GM12878 (cell line): ENCODE measurements at regions not wholly inside any gene's neighbourhood (a gene's known extent, or its start where the extent isn't known, plus 50 kb on each side); places are given as distances from the start of the nearest gene placed in this dataset.

Experiments
- ATAC-seq: fragments of 200-7000 bp; cut with Tn5 transposase; 3 replicates; pipeline ENCODE4 v1.9.1; 2020; ENCODE audit warnings: mild to moderate bottlenecking, moderate library complexity
- BruUV-seq: library from RNA; stranded (reverse); fragments of 400-500 nt; replicated peaks from 2 replicates; lab custom pipeline; 2021; lab: Mats Ljungman, UMichigan
- CTCF ChIA-PET: fragments of 300-600 bp; sonication (Branson Sonifier 250); formaldehyde crosslinking; extraction: SDS; loops from one replicate; lab custom pipeline; 2021; ENCODE audit warnings: inconsistent platforms; lab: Yijun Ruan, JAX
- POLR2A ChIA-PET: fragments of 350-600 bp; formaldehyde crosslinking; extraction: SDS; loops from one replicate; lab custom pipeline; 2021; ENCODE audit warnings: inconsistent platforms; lab: Charles Lee
- RAD21 ChIA-PET: fragments of 300-600 bp; sonication (Branson Sonifier 250); formaldehyde crosslinking; loops from one replicate; lab custom pipeline; 2023; ENCODE audit warnings: antibody characterized with exemption; ENCODE audit not compliant: unreplicated experiment; lab: Charles Lee
- SMC1A ChIA-PET: fragments of 300-600 bp; sonication (Branson Sonifier 250); formaldehyde crosslinking; loops from one replicate; lab custom pipeline; 2023; ENCODE audit not compliant: unreplicated experiment, uncharacterized antibody; lab: Charles Lee
- DNase-seq: peaks from one replicate; pipeline ENCODE4 v3.0.0-alpha.2; 2011; ENCODE audit warnings: low read depth, low spot score
- FAIRE-seq: peaks from 3 replicates; lab custom pipeline; 2011; peaks lifted over from hg19 to GRCh38; lab: Jason Lieb, UNC
- H2AFZ ChIP-seq: 2 replicates; pipeline ENCODE4 v1.6.0; 2011; ENCODE audit warnings: low read depth, low read length, control low read depth; ENCODE audit not compliant: control insufficient read depth
- H3K27ac ChIP-seq: 2 replicates; pipeline ENCODE4 v1.5.1; 2011; ENCODE audit warnings: control low read depth; ENCODE audit not compliant: control insufficient read depth, insufficient read depth
- H3K27me3 ChIP-seq, 2 experiments: replicated peaks in 1 of 2; 2 replicates each; pipeline versions ENCODE4 v1.6.0 to v1.6.1; 2011; ENCODE audit warnings: low read length in 1 of 2; ENCODE audit not compliant: control insufficient read depth in 2 of 2, insufficient read depth in 2 of 2
- H3K36me3 ChIP-seq, 2 experiments: 2 replicates each; pipeline ENCODE4 v1.5.1; 2011; ENCODE audit warnings: low read length in 1 of 2; ENCODE audit not compliant: control insufficient read depth in 2 of 2, insufficient read depth in 2 of 2
- H3K4me1 ChIP-seq: 2 replicates; pipeline ENCODE4 v1.6.1; 2011; ENCODE audit warnings: mild to moderate bottlenecking, low read length, moderate library complexity, mixed read lengths; ENCODE audit not compliant: control insufficient read depth, insufficient read depth
- H3K4me2 ChIP-seq: 2 replicates; pipeline ENCODE4 v1.6.0; 2011; ENCODE audit warnings: control low read depth; ENCODE audit not compliant: control insufficient read depth, insufficient read depth
- H3K4me3 ChIP-seq: fragments of 200-600 bp; sonication (generic); 2 replicates; pipeline ENCODE4 v1.5.1; 2016
- H3K79me2 ChIP-seq: 2 replicates; pipeline ENCODE4 v1.6.0; 2011; ENCODE audit warnings: low read length; ENCODE audit not compliant: control insufficient read depth, insufficient read depth
- H3K9ac ChIP-seq: 2 replicates; pipeline ENCODE4 v1.8.0; 2011; ENCODE audit warnings: low read length, control low read depth, mixed read lengths; ENCODE audit not compliant: control insufficient read depth, insufficient read depth
- H3K9me3 ChIP-seq: replicated peaks from 3 replicates; pipeline ENCODE4 v1.5.1; 2011; ENCODE audit warnings: mild to moderate bottlenecking, low read length; ENCODE audit not compliant: control insufficient read depth, insufficient read depth
- H4K20me1 ChIP-seq: 2 replicates; pipeline ENCODE4 v1.6.0; 2011; ENCODE audit not compliant: control insufficient read depth, insufficient read depth
- ATF2 ChIP-seq: IDR thresholded peaks from 2 replicates; pipeline ENCODE4 v1.6.1; 2012; ENCODE audit warnings: low read length, inconsistent platforms
- ATF7 ChIP-seq: fragments of 450-650 bp; IDR thresholded peaks from 2 replicates; pipeline ENCODE4 v1.6.1; 2016; ENCODE audit warnings: low read depth, mild to moderate bottlenecking
- BRCA1 ChIP-seq: IDR thresholded peaks from 2 replicates; pipeline ENCODE4 v1.6.1; 2011; ENCODE audit warnings: low read depth, low read length, improper control_type of control experiment
- CHD1 ChIP-seq: IDR thresholded peaks from 2 replicates; pipeline ENCODE4 v1.6.1; 2012; ENCODE audit warnings: low read depth, low read length, improper control_type of control experiment
- CHD4 ChIP-seq: fragments of 200-600 bp; sonication (generic); IDR thresholded peaks from 2 replicates; pipeline ENCODE4 v1.6.1; 2016; ENCODE audit warnings: mild to moderate bottlenecking
- EED ChIP-seq: sonication (generic); IDR thresholded peaks from 2 replicates; pipeline ENCODE4 v1.6.1; 2016; ENCODE audit warnings: antibody characterized with exemption, low read depth
- HCFC1 ChIP-seq: fragments of 150-350 bp; IDR thresholded peaks from 2 replicates; pipeline ENCODE4 v1.6.1; 2014; ENCODE audit warnings: low read length
- HDGF ChIP-seq: fragments of 450-650 bp; IDR thresholded peaks from 2 replicates; pipeline ENCODE4 v1.6.1; 2016; ENCODE audit warnings: antibody characterized with exemption
- POLR2AphosphoS5 ChIP-seq: IDR thresholded peaks from 2 replicates; pipeline ENCODE4 v1.6.1; 2011; ENCODE audit warnings: mild to moderate bottlenecking, low read length, inconsistent platforms
- SIX5 ChIP-seq: IDR thresholded peaks from 2 replicates; pipeline ENCODE4 v1.6.1; 2011; ENCODE audit warnings: mild to moderate bottlenecking, low read depth, low read length, moderate library complexity; ENCODE audit not compliant: severe bottlenecking
- TARDBP ChIP-seq: IDR thresholded peaks from 2 replicates; pipeline ENCODE4 v1.6.1; 2016; ENCODE audit warnings: borderline replicate concordance
- WGBS: methylation state at CpG from one replicate; pipeline ENCODE4 v1.1.6; 2016; ENCODE audit warnings: low lambda C conversion rate; ENCODE audit not compliant: insufficient replicate concordance, insufficient coverage; ENCODE audit errors: missing lambda C conversion rate; 5-methylcytosine and 5-hydroxymethylcytosine counted together
- in situ Hi-C: fragments of 300-500 bp; cut with MboI; formaldehyde crosslinking; loops from 9 replicates; pipeline ENCODE4 v1.14.3; 2018; ENCODE audit warnings: mixed read lengths
- intact Hi-C: fragments of 100-400 bp; cut with micrococcal nuclease; formaldehyde crosslinking; loops from one replicate; pipeline ENCODE4 v1.14.2; 2022; ENCODE audit not compliant: unreplicated experiment
- TF ChIP-seq, protein P1 (sequence below): fragments of 450-650 bp; IDR thresholded peaks from 2 replicates; pipeline ENCODE4 v1.6.1; 2017; ENCODE audit warnings: mild to moderate bottlenecking, moderate library complexity
- TF ChIP-seq, protein P2 (sequence below): fragments of 450-650 bp; IDR thresholded peaks from 2 replicates; pipeline ENCODE4 v1.6.1; 2017; ENCODE audit warnings: borderline replicate concordance

DNA sequence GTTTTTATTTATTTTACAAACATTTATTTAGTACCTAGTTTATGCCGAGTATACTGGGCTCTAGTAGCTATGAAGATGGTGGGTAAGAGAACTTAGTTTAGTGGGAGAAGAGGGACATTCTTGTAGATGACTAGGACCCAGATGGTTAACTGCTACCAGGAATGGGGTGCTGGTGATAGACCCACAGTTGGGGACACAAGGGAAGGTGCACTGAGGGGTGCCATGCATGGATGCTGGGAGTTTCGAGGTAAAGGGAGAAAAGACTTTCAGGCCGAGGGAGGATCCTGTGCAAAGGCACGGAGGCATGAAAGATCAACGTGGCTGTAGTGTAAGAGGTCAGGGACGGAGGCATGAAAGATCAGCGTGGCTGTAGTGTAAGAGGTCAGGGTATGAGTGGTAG is 204.2 kb upstream of the HABP2 start (continued):
- TF ChIP-seq, protein P1, sequence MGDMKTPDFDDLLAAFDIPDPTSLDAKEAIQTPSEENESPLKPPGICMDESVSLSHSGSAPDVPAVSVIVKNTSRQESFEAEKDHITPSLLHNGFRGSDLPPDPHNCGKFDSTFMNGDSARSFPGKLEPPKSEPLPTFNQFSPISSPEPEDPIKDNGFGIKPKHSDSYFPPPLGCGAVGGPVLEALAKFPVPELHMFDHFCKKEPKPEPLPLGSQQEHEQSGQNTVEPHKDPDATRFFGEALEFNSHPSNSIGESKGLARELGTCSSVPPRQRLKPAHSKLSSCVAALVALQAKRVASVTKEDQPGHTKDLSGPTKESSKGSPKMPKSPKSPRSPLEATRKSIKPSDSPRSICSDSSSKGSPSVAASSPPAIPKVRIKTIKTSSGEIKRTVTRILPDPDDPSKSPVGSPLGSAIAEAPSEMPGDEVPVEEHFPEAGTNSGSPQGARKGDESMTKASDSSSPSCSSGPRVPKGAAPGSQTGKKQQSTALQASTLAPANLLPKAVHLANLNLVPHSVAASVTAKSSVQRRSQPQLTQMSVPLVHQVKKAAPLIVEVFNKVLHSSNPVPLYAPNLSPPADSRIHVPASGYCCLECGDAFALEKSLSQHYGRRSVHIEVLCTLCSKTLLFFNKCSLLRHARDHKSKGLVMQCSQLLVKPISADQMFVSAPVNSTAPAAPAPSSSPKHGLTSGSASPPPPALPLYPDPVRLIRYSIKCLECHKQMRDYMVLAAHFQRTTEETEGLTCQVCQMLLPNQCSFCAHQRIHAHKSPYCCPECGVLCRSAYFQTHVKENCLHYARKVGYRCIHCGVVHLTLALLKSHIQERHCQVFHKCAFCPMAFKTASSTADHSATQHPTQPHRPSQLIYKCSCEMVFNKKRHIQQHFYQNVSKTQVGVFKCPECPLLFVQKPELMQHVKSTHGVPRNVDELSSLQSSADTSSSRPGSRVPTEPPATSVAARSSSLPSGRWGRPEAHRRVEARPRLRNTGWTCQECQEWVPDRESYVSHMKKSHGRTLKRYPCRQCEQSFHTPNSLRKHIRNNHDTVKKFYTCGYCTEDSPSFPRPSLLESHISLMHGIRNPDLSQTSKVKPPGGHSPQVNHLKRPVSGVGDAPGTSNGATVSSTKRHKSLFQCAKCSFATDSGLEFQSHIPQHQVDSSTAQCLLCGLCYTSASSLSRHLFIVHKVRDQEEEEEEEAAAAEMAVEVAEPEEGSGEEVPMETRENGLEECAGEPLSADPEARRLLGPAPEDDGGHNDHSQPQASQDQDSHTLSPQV = no peak
- no peak for TF ChIP-seq TARDBP
- no peak for TF ChIP-seq HDGF

DNA sequence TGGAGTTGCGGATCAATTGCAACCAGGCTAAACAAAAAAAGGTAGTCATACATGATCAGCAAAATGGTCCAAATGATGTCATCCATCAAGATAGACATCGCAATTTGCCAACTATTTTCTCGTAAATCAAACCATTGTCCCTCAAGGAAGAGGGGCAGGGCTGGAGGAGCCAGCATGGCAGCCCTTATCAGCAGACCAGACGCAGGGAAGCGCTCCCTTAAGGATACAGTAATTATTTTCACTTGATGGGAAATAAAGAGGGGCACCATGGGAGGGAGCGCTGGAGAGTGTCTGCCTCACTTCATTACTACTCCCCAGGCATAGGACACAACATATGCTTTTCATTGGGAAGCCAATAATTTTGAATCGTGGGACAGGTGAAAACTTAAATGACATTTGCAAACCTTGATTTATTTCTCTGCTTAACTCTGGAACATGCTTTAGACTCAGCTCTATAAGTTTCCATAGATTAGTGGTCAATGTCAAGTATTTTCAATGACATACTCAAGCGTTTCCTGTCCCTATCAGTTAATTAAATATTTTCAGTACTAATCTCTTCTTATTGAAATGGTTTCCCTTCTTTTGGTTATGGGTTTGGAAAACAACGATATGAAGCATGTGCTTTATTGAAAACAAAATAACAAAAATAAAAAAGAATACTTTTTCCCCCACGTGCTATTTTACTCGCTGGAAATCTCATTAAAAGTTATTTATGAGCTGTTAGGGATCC is 202.4 kb upstream of the HABP2 start:
- no TSS peak for BruUV-seq
- no peaks in the 10 kb centered on the region for H4K20me1 ChIP-seq
- H3K9ac ChIP-seq = no peak overlapping the region
- no peaks in the 10 kb centered on the region for H3K79me2 ChIP-seq
- DNase-seq (no peak), ATAC-seq (no peak), FAIRE-seq (no peak)
- no peak overlapping the region for H3K4me3 ChIP-seq
- WGBS = 38% methylated on average over 11 of the region's 11 CpGs
- SMC1A ChIA-PET = no interaction called here
- no peak overlapping the region for H3K4me2 ChIP-seq
- POLR2A ChIA-PET = no interaction called here
- no peaks in the 10 kb centered on the region for H3K36me3 ChIP-seq
- in situ Hi-C loops = no loop called here
- intact Hi-C loops = no loop called here
- no peaks in the 10 kb centered on the region for H3K9me3 ChIP-seq
- no peak overlapping the region for H2AFZ ChIP-seq
- RAD21 ChIA-PET = no interaction called here
- H3K27ac ChIP-seq = no peak overlapping the region
- no peaks in the 10 kb centered on the region for H3K27me3 ChIP-seq
- H3K4me1 ChIP-seq = no peaks in the 10 kb centered on the region
- CTCF ChIA-PET = interaction anchor here (0.5 kb wide), 1 partner anchor 555 kb away, joined by 3 read pairs; no protein-coding TSS in a partner anchor
- TF ChIP-seq POLR2AphosphoS5 = no peak
- TF ChIP-seq CHD4 = no peak
- no peak for TF ChIP-seq SIX5
- TF ChIP-seq ATF7 = no peak
- no peak for TF ChIP-seq HCFC1
- TF ChIP-seq EED = no peak
- TF ChIP-seq ATF2 = no peak
- TF ChIP-seq, protein P2, sequence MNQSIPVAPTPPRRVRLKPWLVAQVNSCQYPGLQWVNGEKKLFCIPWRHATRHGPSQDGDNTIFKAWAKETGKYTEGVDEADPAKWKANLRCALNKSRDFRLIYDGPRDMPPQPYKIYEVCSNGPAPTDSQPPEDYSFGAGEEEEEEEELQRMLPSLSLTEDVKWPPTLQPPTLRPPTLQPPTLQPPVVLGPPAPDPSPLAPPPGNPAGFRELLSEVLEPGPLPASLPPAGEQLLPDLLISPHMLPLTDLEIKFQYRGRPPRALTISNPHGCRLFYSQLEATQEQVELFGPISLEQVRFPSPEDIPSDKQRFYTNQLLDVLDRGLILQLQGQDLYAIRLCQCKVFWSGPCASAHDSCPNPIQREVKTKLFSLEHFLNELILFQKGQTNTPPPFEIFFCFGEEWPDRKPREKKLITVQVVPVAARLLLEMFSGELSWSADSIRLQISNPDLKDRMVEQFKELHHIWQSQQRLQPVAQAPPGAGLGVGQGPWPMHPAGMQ = no peak
- TF ChIP-seq CHD1 = no peak
- TF ChIP-seq BRCA1 = no peak
